DMS153 treated with DMSO at 0.1 percent for 48 hours (cell line): ENCODE measurements at regions not wholly inside any gene's neighbourhood (a gene's known extent, or its start where the extent isn't known, plus 50 kb on each side); places are given as distances from the start of the nearest gene placed in this dataset.

Experiments
- DNase-seq: peaks from one replicate; lab custom pipeline; 2025; ENCODE audit not compliant: unreplicated experiment; lab: John Stamatoyannopoulos, UW

GRCh38 chr3:189554868-189555557 lies 76.2 kb upstream of the TP63 start:
- no peak for DNase-seq

GRCh38 chr3:189555558-189555881 lies 75.7 kb upstream of the TP63 start:
- DNase-seq: no peak

GRCh38 chr3:189557824-189558223 lies 73.4 kb upstream of the TP63 start:
- DNase-seq: no peak

GRCh38 chr3:189561256-189561655 lies 69.9 kb upstream of the TP63 start:
- DNase-seq: no peak

GRCh38 chr3:189563853-189564563 lies 67.2 kb upstream of the TP63 start:
- no peak for DNase-seq

GRCh38 chr3:189566550-189567130 lies 64.5 kb upstream of the TP63 start:
- no peak for DNase-seq

GRCh38 chr3:189567322-189567721 lies 63.9 kb upstream of the TP63 start:
- no peak for DNase-seq

- DNase-seq: no peak
Observed at GRCh38 chr3:189567766-189568420, 63.3 kb upstream of the TP63 start.

DNA sequence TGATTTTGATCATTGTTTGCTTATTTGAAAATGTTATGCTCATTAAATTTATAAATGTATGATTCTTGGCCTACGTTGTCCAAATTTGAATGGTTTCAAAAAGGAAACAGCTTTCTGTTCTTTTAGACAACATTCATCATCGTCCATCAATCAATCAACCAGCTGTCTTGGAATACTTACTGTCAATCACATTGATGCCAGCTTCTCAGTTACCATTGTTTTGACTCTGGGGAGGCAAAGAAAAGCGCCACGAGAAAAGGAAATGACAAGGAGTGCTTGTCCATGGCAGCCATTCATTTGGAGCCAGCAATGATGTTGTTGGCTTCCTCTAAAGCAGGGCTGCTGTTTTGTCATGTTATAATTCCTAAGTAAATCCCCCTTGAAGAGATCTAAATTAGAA lies 62.2 kb upstream of the TP63 start:
- DNase-seq: no peak

- DNase-seq: no peak
Observed at GRCh38 chr3:189569473-189569872, 61.7 kb upstream of the TP63 start.

GRCh38 chr3:189570916-189571315 lies 60.3 kb upstream of the TP63 start:
- DNase-seq: no peak

DNA sequence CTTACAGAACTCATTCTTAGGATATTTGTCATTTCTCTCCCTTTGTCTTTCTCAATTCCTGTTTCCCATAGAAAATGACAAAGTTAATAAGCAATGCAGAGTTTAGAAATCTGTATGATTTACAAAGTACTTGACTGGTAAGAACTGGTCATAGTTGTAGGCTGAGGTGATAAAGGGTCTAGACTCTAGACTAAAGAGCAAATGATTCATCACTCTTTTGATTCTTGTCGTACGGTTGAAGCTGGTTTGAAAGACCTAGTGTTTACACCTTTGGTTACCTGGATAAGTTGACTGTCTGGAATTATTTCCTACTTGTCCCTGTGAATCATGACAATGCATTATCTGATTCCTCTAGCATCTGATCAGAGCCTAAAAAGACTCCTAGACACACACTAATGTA lies 58.9 kb upstream of the TP63 start:
- DNase-seq: no peak

DNA sequence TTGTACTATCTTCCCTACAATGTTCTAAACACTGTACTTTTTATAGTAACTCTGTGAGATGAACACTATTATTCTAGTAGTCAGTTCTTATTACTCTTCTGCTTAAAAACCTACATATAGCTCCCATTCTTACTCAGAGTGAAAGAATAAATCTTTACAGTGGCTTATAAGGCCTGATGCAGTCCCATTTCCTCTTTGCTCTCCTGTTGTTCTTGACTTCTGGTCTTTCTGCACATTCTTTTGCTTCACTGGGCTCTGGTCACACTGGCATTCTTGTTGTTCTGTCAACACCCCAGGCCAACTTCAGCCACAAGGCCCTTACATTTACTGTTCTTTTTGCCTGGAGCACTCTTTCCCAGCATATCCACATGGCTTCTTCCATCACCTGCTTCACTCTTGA lies 58.2 kb upstream of the TP63 start:
- DNase-seq: no peak

- no peak for DNase-seq
Observed at GRCh38 chr3:189576486-189576885, 54.7 kb upstream of the TP63 start.

DNA sequence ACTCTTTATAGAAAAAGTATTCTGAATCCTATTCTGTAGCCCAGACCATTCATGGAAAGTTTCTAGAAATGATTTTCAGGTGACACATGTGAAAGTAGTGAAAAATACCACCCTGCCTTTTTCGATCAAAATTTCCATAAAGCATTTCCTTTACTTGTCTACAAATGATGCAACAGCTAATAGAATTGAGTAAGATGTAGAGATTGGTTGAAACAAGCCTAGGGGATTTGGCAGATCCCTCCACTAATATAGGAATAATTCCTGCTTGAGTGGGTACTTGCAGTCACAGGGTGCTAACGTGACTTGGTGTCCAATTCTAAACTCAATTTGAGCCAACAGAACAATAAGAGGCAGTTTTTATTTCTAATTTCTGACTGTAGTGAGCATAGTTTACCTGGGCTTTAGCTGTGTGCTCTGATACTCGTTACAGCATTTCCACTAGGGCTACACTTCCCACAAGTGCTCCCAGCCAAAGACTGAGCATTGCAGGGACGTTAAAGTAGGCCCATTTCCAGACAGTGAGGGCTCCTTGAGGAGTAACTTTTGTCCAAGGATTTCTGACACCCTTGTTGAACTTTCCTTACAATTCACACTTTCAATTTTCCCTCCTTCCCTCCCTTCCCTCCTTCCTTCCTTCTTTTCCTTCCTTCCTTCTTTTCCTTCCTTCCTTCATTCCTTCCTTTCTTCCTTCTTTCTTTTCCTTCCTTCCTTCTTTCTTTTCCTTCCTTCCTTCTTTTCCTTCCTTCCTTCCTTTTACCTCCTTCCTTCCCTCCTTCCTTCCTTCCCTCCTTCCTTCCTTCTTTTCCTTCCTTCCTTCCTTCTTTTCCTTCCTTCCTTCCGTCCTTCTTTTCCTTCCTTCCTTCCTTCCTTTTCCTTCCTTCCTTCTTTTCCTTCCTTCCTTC lies 53.9 kb upstream of the TP63 start:
- no peak for DNase-seq

GRCh38 chr3:189580190-189580589 lies 51.0 kb upstream of the TP63 start:
- DNase-seq: no peak
